GM10248 (cell line): ENCODE measurements at regions not wholly inside any gene's neighbourhood (a gene's known extent, or its start where the extent isn't known, plus 50 kb on each side); places are given as distances from the start of the nearest gene placed in this dataset.

Source experiments
- CTCF ChIA-PET: fragments of 300-600 bp; sonication (Branson Sonifier 250); formaldehyde crosslinking; extraction: SDS; loops from one replicate; lab custom pipeline; 2021; ENCODE audit warnings: antibody characterized with exemption; lab: Yijun Ruan, JAX
- POLR2A ChIA-PET: fragments of 350-650 bp; sonication (Branson Sonifier 250); formaldehyde crosslinking; extraction: SDS; loops from one replicate; lab custom pipeline; 2020; ENCODE audit warnings: antibody characterized with exemption; lab: Yijun Ruan, JAX
- DNase-seq: peaks from one replicate; pipeline ENCODE4 v3.0.0; 2012; ENCODE audit errors: extremely low spot score
- TF ChIP-seq, protein P1 (sequence below): IDR thresholded peaks from 2 replicates; pipeline ENCODE4 v1.5.1; 2012; ENCODE audit warnings: mild to moderate bottlenecking, low read depth; ENCODE audit errors: extremely low read depth, missing control alignments, control extremely low read depth

GRCh38 chr12:74918291-74918690, 291.3 kb downstream of the KCNC2 start:
- TF ChIP-seq, protein P1, sequence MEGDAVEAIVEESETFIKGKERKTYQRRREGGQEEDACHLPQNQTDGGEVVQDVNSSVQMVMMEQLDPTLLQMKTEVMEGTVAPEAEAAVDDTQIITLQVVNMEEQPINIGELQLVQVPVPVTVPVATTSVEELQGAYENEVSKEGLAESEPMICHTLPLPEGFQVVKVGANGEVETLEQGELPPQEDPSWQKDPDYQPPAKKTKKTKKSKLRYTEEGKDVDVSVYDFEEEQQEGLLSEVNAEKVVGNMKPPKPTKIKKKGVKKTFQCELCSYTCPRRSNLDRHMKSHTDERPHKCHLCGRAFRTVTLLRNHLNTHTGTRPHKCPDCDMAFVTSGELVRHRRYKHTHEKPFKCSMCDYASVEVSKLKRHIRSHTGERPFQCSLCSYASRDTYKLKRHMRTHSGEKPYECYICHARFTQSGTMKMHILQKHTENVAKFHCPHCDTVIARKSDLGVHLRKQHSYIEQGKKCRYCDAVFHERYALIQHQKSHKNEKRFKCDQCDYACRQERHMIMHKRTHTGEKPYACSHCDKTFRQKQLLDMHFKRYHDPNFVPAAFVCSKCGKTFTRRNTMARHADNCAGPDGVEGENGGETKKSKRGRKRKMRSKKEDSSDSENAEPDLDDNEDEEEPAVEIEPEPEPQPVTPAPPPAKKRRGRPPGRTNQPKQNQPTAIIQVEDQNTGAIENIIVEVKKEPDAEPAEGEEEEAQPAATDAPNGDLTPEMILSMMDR, result no peak
- CTCF ChIA-PET, result no interaction called here
- POLR2A ChIA-PET, result no interaction called here
- DNase-seq, result no peak

DNA sequence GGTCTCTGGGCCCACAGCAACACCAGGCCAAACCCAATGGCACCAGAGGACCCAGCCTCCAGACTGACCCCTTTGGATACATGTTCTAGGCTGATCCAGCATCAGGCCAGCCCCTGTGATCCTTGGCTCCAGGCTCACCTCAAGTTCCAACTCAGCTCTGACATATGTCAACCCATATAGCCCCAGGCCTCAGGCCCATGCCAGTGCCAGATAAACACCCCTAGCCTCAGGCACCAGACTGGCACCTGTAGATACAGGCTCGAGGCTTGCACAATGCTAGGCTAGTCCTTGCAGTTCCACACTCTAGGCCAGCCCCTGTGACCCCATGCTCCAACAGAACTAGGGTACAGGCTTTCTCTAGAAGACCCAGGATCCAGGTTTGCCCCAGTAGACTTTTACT, 287.5 kb downstream of the KCNC2 start:
- TF ChIP-seq, protein P1, result no peak
- ChIA-PET CTCF (no interaction called here), POLR2A (no interaction called here)
- DNase-seq, result no peak

GRCh38 chr12:74922642-74923041, 287.0 kb downstream of the KCNC2 start:
- no peak for DNase-seq
- ChIA-PET POLR2A (no interaction called here), CTCF (no interaction called here)
- TF ChIP-seq, protein P1, result no peak

- CTCF ChIA-PET, result no interaction called here
- no peak for DNase-seq
- POLR2A ChIA-PET, result no interaction called here
- TF ChIP-seq, protein P1, result no peak
These were observed 268.0 kb downstream of the KCNC2 start for GRCh38 chr12:74941670-74942069.

GRCh38 chr12:74945771-74946198, 263.9 kb downstream of the KCNC2 start:
- POLR2A ChIA-PET, result no interaction called here
- no peak for DNase-seq
- TF ChIP-seq, protein P1, result no peak
- CTCF ChIA-PET, result no interaction called here

- ChIA-PET POLR2A (no interaction called here), CTCF (no interaction called here)
- DNase-seq, result no peak
- TF ChIP-seq, protein P1, result no peak
These were observed 255.9 kb downstream of the KCNC2 start for GRCh38 chr12:74953697-74954096.

DNA sequence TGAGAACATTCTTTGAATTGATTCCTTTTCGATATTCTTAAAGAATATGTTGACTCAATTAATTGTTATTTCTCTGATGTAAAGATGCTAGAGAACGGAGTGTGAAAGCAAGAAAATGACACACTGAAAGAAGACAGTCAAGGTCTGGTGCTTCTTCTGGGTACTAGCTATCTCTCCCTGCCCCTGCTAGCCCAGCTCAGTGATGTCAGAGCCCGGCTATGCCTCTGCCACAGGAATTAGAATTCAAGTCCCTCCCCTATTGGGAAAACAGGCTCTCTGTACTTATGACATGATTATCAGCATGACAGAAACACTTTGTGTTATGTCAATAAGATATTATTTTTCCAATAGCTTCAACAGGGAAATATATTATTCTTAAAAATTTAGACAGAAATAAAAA, 252.4 kb downstream of the KCNC2 start:
- ChIA-PET POLR2A (no interaction called here), CTCF (interaction anchor here (1.5 kb wide), 1 partner anchor 12 kb away, joined by 3 read pairs; no protein-coding TSS in a partner anchor)
- DNase-seq, result no peak
- TF ChIP-seq, protein P1, result no peak
